ENCODE measurements at regions not wholly inside any gene's neighbourhood (a gene's known extent, or its start where the extent isn't known, plus 50 kb on each side); places are given as distances from the start of the nearest gene placed in this dataset.

- no peak overlapping the region for H3K4me3 ChIP-seq
- no peaks in the 10 kb centered on the region for H3K36me3 ChIP-seq
- H3K4me1 ChIP-seq = no peaks in the 10 kb centered on the region
- no peak for TF ChIP-seq CTCF (IDR thresholded peaks at IDR 0.05 in 8 of 11, conservative IDR thresholded peaks at IDR 0.05 in 3 of 11)
- no peak for TF ChIP-seq POLR2A (IDR thresholded peaks at IDR 0.05)
- no peak for TF ChIP-seq POLR2AphosphoS5 (IDR thresholded peaks at IDR 0.05)
- H3K27ac ChIP-seq = no peak overlapping the region
- 84 to 92% (median 89%) methylated on average over 7 of the region's 7 CpGs for WGBS, 5 donors
- no peak for DNase-seq
- no peaks in the 10 kb centered on the region for H3K27me3 ChIP-seq (replicated peaks in 1 of 7)
- intact Hi-C loops (cut with DNase I; ENCODE audit: low total_unique reads) = no loop called here
- no peaks in the 10 kb centered on the region for H3K9me3 ChIP-seq
Measured at GRCh38 chr13:34165158-34165557, 347.2 kb downstream of the RFC3 start.

- 93 to 96% (median 94%) methylated on average over 2 of the region's 2 CpGs for WGBS, 5 donors
- no peaks in the 10 kb centered on the region for H3K27me3 ChIP-seq (replicated peaks in 1 of 7)
- no peak overlapping the region for H3K27ac ChIP-seq
- no peak overlapping the region for H3K4me3 ChIP-seq
- TF ChIP-seq POLR2AphosphoS5 (IDR thresholded peaks at IDR 0.05) (no peak), POLR2A (IDR thresholded peaks at IDR 0.05) (no peak), CTCF (IDR thresholded peaks at IDR 0.05 in 8 of 11, conservative IDR thresholded peaks at IDR 0.05 in 3 of 11) (no peak)
- no peak for DNase-seq
- intact Hi-C loops (cut with DNase I; ENCODE audit: low total_unique reads) = no loop called here
- no peaks in the 10 kb centered on the region for H3K9me3 ChIP-seq
- no peaks in the 10 kb centered on the region for H3K4me1 ChIP-seq
- no peaks in the 10 kb centered on the region for H3K36me3 ChIP-seq
Measured at GRCh38 chr13:34166406-34166805, 348.5 kb downstream of the RFC3 start.

- intact Hi-C loops (cut with DNase I; ENCODE audit: low total_unique reads) = no loop called here
- no peak overlapping the region for H3K4me3 ChIP-seq
- WGBS, 5 donors = 71 to 79% (median 74%) methylated on average over 2 of the region's 2 CpGs
- TF ChIP-seq POLR2AphosphoS5 (IDR thresholded peaks at IDR 0.05) = no peak
- TF ChIP-seq CTCF (IDR thresholded peaks at IDR 0.05 in 8 of 11, conservative IDR thresholded peaks at IDR 0.05 in 3 of 11) = no peak
- no peak overlapping the region for H3K27ac ChIP-seq
- no peak for DNase-seq
- no peaks in the 10 kb centered on the region for H3K27me3 ChIP-seq (replicated peaks in 1 of 7)
- no peaks in the 10 kb centered on the region for H3K9me3 ChIP-seq
- H3K4me1 ChIP-seq = no peaks in the 10 kb centered on the region
- no peaks in the 10 kb centered on the region for H3K36me3 ChIP-seq
Measured at GRCh38 chr13:34167347-34167746, 349.4 kb downstream of the RFC3 start.

GRCh38 chr13:34172048-34172447 lies 354.1 kb downstream of the RFC3 start:
- Histone ChIP-seq H3K27me3 (replicated peaks in 1 of 7) (no peaks in the 10 kb centered on the region), H3K36me3 (no peaks in the 10 kb centered on the region), H3K27ac (no peak overlapping the region), H3K9me3 (no peaks in the 10 kb centered on the region), H3K4me3 (no peak overlapping the region), H3K4me1 (no peaks in the 10 kb centered on the region)
- intact Hi-C loops (cut with DNase I; ENCODE audit: low total_unique reads) = no loop called here
- TF ChIP-seq POLR2A (IDR thresholded peaks at IDR 0.05) (no peak), POLR2AphosphoS5 (IDR thresholded peaks at IDR 0.05) (no peak), CTCF (IDR thresholded peaks at IDR 0.05 in 8 of 11, conservative IDR thresholded peaks at IDR 0.05 in 3 of 11) (no peak)
- DNase-seq = no peak

All from spleen (tissue), 11 donors.